ENCODE measurements at regions not wholly inside any gene's neighbourhood (a gene's known extent, or its start where the extent isn't known, plus 50 kb on each side); places are given as distances from the start of the nearest gene placed in this dataset.

GRCh38 chr5:3654515-3654914 is 58.9 kb downstream of the IRX1 start:
- DNase-seq = no peak

- DNase-seq = no peak
These were observed 61.2 kb downstream of the IRX1 start for GRCh38 chr5:3656803-3657202.

- DNase-seq = no peak
These were observed 61.9 kb downstream of the IRX1 start for GRCh38 chr5:3657364-3658022.

GRCh38 chr5:3658929-3659328 is 63.3 kb downstream of the IRX1 start:
- no peak for DNase-seq

GRCh38 chr5:3659907-3660306 is 64.3 kb downstream of the IRX1 start:
- DNase-seq = no peak

- DNase-seq = no peak
These were observed 65.0 kb downstream of the IRX1 start for GRCh38 chr5:3660630-3661029.

- DNase-seq = no peak
These were observed 66.2 kb downstream of the IRX1 start for GRCh38 chr5:3661755-3662296.

- DNase-seq = no peak
These were observed 66.7 kb downstream of the IRX1 start for GRCh38 chr5:3662344-3662743.

GRCh38 chr5:3671337-3671736 is 75.7 kb downstream of the IRX1 start:
- no peak for DNase-seq

GRCh38 chr5:3678801-3679200 is 83.2 kb downstream of the IRX1 start:
- DNase-seq = no peak

GRCh38 chr5:3680821-3681220 is 85.2 kb downstream of the IRX1 start:
- no peak for DNase-seq

GRCh38 chr5:3684118-3684517 is 88.5 kb downstream of the IRX1 start:
- no peak for DNase-seq

GRCh38 chr5:3684771-3685354 is 89.2 kb downstream of the IRX1 start:
- no peak for DNase-seq

GRCh38 chr5:3694819-3695218 is 99.2 kb downstream of the IRX1 start:
- DNase-seq = no peak

- no peak for DNase-seq
These were observed 100.2 kb downstream of the IRX1 start for GRCh38 chr5:3695818-3696217.

GRCh38 chr5:3698412-3698811 is 102.8 kb downstream of the IRX1 start:
- no peak for DNase-seq

GRCh38 chr5:3701694-3702093 is 106.1 kb downstream of the IRX1 start:
- no peak for DNase-seq

GRCh38 chr5:3704661-3705060 is 109.0 kb downstream of the IRX1 start:
- DNase-seq = no peak

GRCh38 chr5:3709068-3709716 is 113.6 kb downstream of the IRX1 start:
- DNase-seq = no peak

GRCh38 chr5:3709717-3710348 is 114.2 kb downstream of the IRX1 start:
- no peak for DNase-seq

- no peak for DNase-seq
These were observed 119.4 kb downstream of the IRX1 start for GRCh38 chr5:3715062-3715461.

GRCh38 chr5:3729631-3730030 is 134.0 kb downstream of the IRX1 start:
- DNase-seq = no peak

GRCh38 chr5:3734632-3735031 is 139.0 kb downstream of the IRX1 start:
- no peak for DNase-seq

Data from left kidney (tissue), 1 donor.